Adrenal gland (tissue), 5 donors: ENCODE measurements at regions not wholly inside any gene's neighbourhood (a gene's known extent, or its start where the extent isn't known, plus 50 kb on each side); places are given as distances from the start of the nearest gene placed in this dataset.

Experiments
- POLR2A ChIP-seq, 2 donors: fragments of 450-650 bp; IDR thresholded peaks; one replicate each; pipeline ENCODE4 v1.6.1; 2017; ENCODE audit warnings: antibody characterized with exemption in 2 of 2, mild to moderate bottlenecking in 2 of 2, moderate library complexity in 1 of 2
- TF ChIP-seq, protein P1 (sequence below), 6 experiments: fragments of 450-650 bp in 4 of 6; fragments of 200-600 bp in 2 of 6; sonication (generic) in 1 of 6; IDR thresholded peaks; 1 replicate in 5 of 6; 2 replicates in 1 of 6; pipeline versions ENCODE4 v1.5.1 to v1.8.0; 2016 to 2021; ENCODE audit warnings: antibody characterized with exemption in 6 of 6, mild to moderate bottlenecking in 2 of 6, moderate library complexity in 1 of 6
- donor health status: DM: no; HTN: no; CAD: no.

GRCh38 chr2:129902731-129903585 lies 76.5 kb upstream of the RAB6C start:
- TF ChIP-seq, protein P1, sequence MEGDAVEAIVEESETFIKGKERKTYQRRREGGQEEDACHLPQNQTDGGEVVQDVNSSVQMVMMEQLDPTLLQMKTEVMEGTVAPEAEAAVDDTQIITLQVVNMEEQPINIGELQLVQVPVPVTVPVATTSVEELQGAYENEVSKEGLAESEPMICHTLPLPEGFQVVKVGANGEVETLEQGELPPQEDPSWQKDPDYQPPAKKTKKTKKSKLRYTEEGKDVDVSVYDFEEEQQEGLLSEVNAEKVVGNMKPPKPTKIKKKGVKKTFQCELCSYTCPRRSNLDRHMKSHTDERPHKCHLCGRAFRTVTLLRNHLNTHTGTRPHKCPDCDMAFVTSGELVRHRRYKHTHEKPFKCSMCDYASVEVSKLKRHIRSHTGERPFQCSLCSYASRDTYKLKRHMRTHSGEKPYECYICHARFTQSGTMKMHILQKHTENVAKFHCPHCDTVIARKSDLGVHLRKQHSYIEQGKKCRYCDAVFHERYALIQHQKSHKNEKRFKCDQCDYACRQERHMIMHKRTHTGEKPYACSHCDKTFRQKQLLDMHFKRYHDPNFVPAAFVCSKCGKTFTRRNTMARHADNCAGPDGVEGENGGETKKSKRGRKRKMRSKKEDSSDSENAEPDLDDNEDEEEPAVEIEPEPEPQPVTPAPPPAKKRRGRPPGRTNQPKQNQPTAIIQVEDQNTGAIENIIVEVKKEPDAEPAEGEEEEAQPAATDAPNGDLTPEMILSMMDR (IDR thresholded peaks at IDR 0.05): no peak
- no peak for TF ChIP-seq POLR2A (IDR thresholded peaks at IDR 0.05)
